GM12878 (cell line): ENCODE measurements at regions not wholly inside any gene's neighbourhood (a gene's known extent, or its start where the extent isn't known, plus 50 kb on each side); places are given as distances from the start of the nearest gene placed in this dataset.

Source experiments
- ATAC-seq: fragments of 200-7000 bp; cut with Tn5 transposase; 3 replicates; pipeline ENCODE4 v1.9.1; 2020; ENCODE audit warnings: mild to moderate bottlenecking, moderate library complexity
- BruUV-seq: library from RNA; stranded (reverse); fragments of 400-500 nt; replicated peaks from 2 replicates; lab custom pipeline; 2021; lab: Mats Ljungman, UMichigan
- CTCF ChIA-PET: fragments of 300-600 bp; sonication (Branson Sonifier 250); formaldehyde crosslinking; extraction: SDS; loops from one replicate; lab custom pipeline; 2021; ENCODE audit warnings: inconsistent platforms; lab: Yijun Ruan, JAX
- POLR2A ChIA-PET: fragments of 350-600 bp; formaldehyde crosslinking; extraction: SDS; loops from one replicate; lab custom pipeline; 2021; ENCODE audit warnings: inconsistent platforms; lab: Charles Lee
- RAD21 ChIA-PET: fragments of 300-600 bp; sonication (Branson Sonifier 250); formaldehyde crosslinking; loops from one replicate; lab custom pipeline; 2023; ENCODE audit warnings: antibody characterized with exemption; ENCODE audit not compliant: unreplicated experiment; lab: Charles Lee
- SMC1A ChIA-PET: fragments of 300-600 bp; sonication (Branson Sonifier 250); formaldehyde crosslinking; loops from one replicate; lab custom pipeline; 2023; ENCODE audit not compliant: unreplicated experiment, uncharacterized antibody; lab: Charles Lee
- DNase-seq: peaks from one replicate; pipeline ENCODE4 v3.0.0-alpha.2; 2011; ENCODE audit warnings: low read depth, low spot score
- FAIRE-seq: peaks from 3 replicates; lab custom pipeline; 2011; peaks lifted over from hg19 to GRCh38; lab: Jason Lieb, UNC
- H2AFZ ChIP-seq: 2 replicates; pipeline ENCODE4 v1.6.0; 2011; ENCODE audit warnings: low read depth, low read length, control low read depth; ENCODE audit not compliant: control insufficient read depth
- H3K27ac ChIP-seq: 2 replicates; pipeline ENCODE4 v1.5.1; 2011; ENCODE audit warnings: control low read depth; ENCODE audit not compliant: control insufficient read depth, insufficient read depth
- H3K27me3 ChIP-seq, 2 experiments: replicated peaks in 1 of 2; 2 replicates each; pipeline versions ENCODE4 v1.6.0 to v1.6.1; 2011; ENCODE audit warnings: low read length in 1 of 2; ENCODE audit not compliant: control insufficient read depth in 2 of 2, insufficient read depth in 2 of 2
- H3K36me3 ChIP-seq, 2 experiments: 2 replicates each; pipeline ENCODE4 v1.5.1; 2011; ENCODE audit warnings: low read length in 1 of 2; ENCODE audit not compliant: control insufficient read depth in 2 of 2, insufficient read depth in 2 of 2
- H3K4me1 ChIP-seq: 2 replicates; pipeline ENCODE4 v1.6.1; 2011; ENCODE audit warnings: mild to moderate bottlenecking, low read length, moderate library complexity, mixed read lengths; ENCODE audit not compliant: control insufficient read depth, insufficient read depth
- H3K4me2 ChIP-seq: 2 replicates; pipeline ENCODE4 v1.6.0; 2011; ENCODE audit warnings: control low read depth; ENCODE audit not compliant: control insufficient read depth, insufficient read depth
- H3K4me3 ChIP-seq: fragments of 200-600 bp; sonication (generic); 2 replicates; pipeline ENCODE4 v1.5.1; 2016
- H3K79me2 ChIP-seq: 2 replicates; pipeline ENCODE4 v1.6.0; 2011; ENCODE audit warnings: low read length; ENCODE audit not compliant: control insufficient read depth, insufficient read depth
- H3K9ac ChIP-seq: 2 replicates; pipeline ENCODE4 v1.8.0; 2011; ENCODE audit warnings: low read length, control low read depth, mixed read lengths; ENCODE audit not compliant: control insufficient read depth, insufficient read depth
- H3K9me3 ChIP-seq: replicated peaks from 3 replicates; pipeline ENCODE4 v1.5.1; 2011; ENCODE audit warnings: mild to moderate bottlenecking, low read length; ENCODE audit not compliant: control insufficient read depth, insufficient read depth
- H4K20me1 ChIP-seq: 2 replicates; pipeline ENCODE4 v1.6.0; 2011; ENCODE audit not compliant: control insufficient read depth, insufficient read depth
- EZH2 ChIP-seq: IDR thresholded peaks from 2 replicates; pipeline ENCODE4 v1.6.1; 2012; ENCODE audit warnings: low read depth, mild to moderate bottlenecking, control low read depth, inconsistent platforms, low read length, borderline replicate concordance; ENCODE audit not compliant: control insufficient read depth
- GATAD2B ChIP-seq: fragments of 450-650 bp; conservative IDR thresholded peaks from 2 replicates; pipeline ENCODE4 v1.6.1; 2017; ENCODE audit warnings: low read depth, mild to moderate bottlenecking, moderate library complexity
- NR2F1 ChIP-seq: fragments of 450-650 bp; conservative IDR thresholded peaks from 2 replicates; pipeline ENCODE4 v1.6.1; 2017; ENCODE audit warnings: mild to moderate bottlenecking
- PML ChIP-seq: IDR thresholded peaks from 2 replicates; pipeline ENCODE4 v1.6.1; 2012; ENCODE audit warnings: low read length, inconsistent platforms
- RUNX3 ChIP-seq: IDR thresholded peaks from 2 replicates; pipeline ENCODE4 v1.6.1; 2012; ENCODE audit warnings: low read length, inconsistent platforms
- SIN3A ChIP-seq: IDR thresholded peaks from 2 replicates; pipeline ENCODE4 v1.6.1; 2012; ENCODE audit warnings: low read depth, low read length, improper control_type of control experiment
- STAT3 ChIP-seq: IDR thresholded peaks from 2 replicates; pipeline ENCODE4 v1.6.1; 2011; ENCODE audit warnings: low read depth, low read length, improper control_type of control experiment
- WRNIP1 ChIP-seq: IDR thresholded peaks from 2 replicates; pipeline ENCODE4 v1.6.1; 2011; ENCODE audit warnings: low read depth, low read length, improper control_type of control experiment, borderline replicate concordance
- WGBS: methylation state at CpG from one replicate; pipeline ENCODE4 v1.1.6; 2016; ENCODE audit warnings: low lambda C conversion rate; ENCODE audit not compliant: insufficient replicate concordance, insufficient coverage; ENCODE audit errors: missing lambda C conversion rate; 5-methylcytosine and 5-hydroxymethylcytosine counted together
- in situ Hi-C: fragments of 300-500 bp; cut with MboI; formaldehyde crosslinking; loops from 9 replicates; pipeline ENCODE4 v1.14.3; 2018; ENCODE audit warnings: mixed read lengths
- intact Hi-C: fragments of 100-400 bp; cut with micrococcal nuclease; formaldehyde crosslinking; loops from one replicate; pipeline ENCODE4 v1.14.2; 2022; ENCODE audit not compliant: unreplicated experiment
- TF ChIP-seq, protein P1 (sequence below): IDR thresholded peaks from 2 replicates; pipeline ENCODE4 v1.6.1; 2011; ENCODE audit warnings: low read depth, low read length, improper control_type of control experiment, borderline replicate concordance
- TF ChIP-seq, protein P2 (sequence below), 3 experiments: IDR thresholded peaks in 2 of 3; conservative IDR thresholded peaks in 1 of 3; 2 replicates each; pipeline ENCODE4 v1.5.1; 2011; ENCODE audit warnings: low read depth in 3 of 3, low read length in 3 of 3, mild to moderate bottlenecking in 3 of 3, control low read depth in 2 of 3, moderate library complexity in 2 of 3, inconsistent platforms in 1 of 3, mixed read lengths in 1 of 3; ENCODE audit not compliant: control insufficient read depth in 2 of 3, insufficient read depth in 1 of 3; ENCODE audit errors: extremely low read depth in 1 of 3

DNA sequence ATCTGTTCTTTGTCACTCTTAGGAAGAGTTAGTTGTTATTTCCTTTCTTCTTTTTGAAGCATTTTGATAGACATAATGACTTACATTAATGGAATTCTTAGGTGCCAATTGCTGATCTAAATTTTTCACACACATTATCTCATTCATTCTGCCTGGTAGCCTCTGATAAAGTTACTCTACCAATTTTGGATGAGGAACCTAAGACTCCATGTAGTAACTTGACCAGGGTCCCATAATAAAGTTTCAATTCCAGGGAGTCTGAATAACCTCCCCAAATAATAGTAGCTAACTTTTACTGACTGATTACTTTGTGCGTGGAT, 73.2 kb upstream of the CITED2 start (continued):
- TF ChIP-seq, protein P1, sequence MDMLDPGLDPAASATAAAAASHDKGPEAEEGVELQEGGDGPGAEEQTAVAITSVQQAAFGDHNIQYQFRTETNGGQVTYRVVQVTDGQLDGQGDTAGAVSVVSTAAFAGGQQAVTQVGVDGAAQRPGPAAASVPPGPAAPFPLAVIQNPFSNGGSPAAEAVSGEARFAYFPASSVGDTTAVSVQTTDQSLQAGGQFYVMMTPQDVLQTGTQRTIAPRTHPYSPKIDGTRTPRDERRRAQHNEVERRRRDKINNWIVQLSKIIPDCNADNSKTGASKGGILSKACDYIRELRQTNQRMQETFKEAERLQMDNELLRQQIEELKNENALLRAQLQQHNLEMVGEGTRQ, result no peak
- TF ChIP-seq, protein P2, sequence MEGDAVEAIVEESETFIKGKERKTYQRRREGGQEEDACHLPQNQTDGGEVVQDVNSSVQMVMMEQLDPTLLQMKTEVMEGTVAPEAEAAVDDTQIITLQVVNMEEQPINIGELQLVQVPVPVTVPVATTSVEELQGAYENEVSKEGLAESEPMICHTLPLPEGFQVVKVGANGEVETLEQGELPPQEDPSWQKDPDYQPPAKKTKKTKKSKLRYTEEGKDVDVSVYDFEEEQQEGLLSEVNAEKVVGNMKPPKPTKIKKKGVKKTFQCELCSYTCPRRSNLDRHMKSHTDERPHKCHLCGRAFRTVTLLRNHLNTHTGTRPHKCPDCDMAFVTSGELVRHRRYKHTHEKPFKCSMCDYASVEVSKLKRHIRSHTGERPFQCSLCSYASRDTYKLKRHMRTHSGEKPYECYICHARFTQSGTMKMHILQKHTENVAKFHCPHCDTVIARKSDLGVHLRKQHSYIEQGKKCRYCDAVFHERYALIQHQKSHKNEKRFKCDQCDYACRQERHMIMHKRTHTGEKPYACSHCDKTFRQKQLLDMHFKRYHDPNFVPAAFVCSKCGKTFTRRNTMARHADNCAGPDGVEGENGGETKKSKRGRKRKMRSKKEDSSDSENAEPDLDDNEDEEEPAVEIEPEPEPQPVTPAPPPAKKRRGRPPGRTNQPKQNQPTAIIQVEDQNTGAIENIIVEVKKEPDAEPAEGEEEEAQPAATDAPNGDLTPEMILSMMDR (IDR thresholded peaks at IDR 0.05 in 2 of 3, conservative IDR thresholded peaks at IDR 0.05 in 1 of 3; ENCODE audit: control insufficient read depth in 2 of 3, extremely low read depth in 1 of 3, insufficient read depth in 1 of 3, low read depth in 3 of 3, low read length in 3 of 3), result no peak
- TF ChIP-seq SIN3A (no peak), RUNX3 (no peak), PML (no peak), GATAD2B (no peak), STAT3 (no peak)

DNA sequence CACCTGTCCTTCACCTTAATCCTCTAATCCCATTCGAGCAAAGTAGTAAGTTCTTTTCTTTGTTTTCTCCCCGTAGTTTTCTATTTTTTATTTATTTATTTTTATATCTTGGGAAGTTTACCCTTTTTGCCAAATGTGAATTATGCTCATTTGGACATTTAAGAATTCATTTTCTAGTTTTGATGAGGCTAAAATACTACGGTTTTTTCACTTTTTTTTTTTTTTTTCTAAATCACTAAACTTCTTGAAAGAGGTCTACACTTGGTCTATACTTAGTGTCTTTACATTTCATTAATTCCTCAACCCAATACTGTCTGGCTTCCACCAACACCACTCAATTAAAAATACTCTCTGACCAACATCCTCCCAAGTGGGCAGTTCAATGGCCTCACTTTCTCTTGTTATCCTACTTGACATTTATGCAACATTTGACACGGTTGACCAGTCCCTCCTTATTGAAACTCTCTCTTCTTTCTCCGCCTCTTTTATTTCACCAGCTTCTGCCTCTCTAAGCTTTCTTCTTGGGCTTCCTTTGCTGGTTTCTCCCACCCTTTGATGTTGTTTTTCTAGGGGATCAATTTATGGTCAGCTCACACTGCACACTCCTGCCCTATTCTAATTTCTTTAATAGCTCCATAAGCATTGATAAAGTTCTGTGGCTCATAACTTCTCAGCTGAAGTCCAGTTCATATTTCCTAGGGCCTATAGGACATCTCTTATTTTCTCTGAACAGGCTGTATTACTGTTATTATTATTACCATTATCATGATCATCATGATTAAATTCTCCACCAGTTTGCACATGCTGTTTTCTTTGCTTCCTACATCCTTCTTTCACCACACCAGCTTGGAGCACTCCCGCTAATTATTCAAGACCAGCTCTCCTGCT, 72.6 kb upstream of the CITED2 start:
- TF ChIP-seq, protein P2 (IDR thresholded peaks at IDR 0.05 in 2 of 3, conservative IDR thresholded peaks at IDR 0.05 in 1 of 3; ENCODE audit: control insufficient read depth in 2 of 3, extremely low read depth in 1 of 3, insufficient read depth in 1 of 3, low read depth in 3 of 3, low read length in 3 of 3), result no peak
- no peak for TF ChIP-seq EZH2
- no peak for TF ChIP-seq WRNIP1
- TF ChIP-seq NR2F1, result no peak
- TF ChIP-seq, all 136 proteins: peak for 0
- FAIRE-seq (no peak), DNase-seq (no peak), ATAC-seq (no peak)
- ChIA-PET SMC1A (interaction anchor here (0.8 to 2.6 kb wide), 7 partner anchors 8 to 549 kb away, joined by 3 to 14 read pairs (median 4); partner anchors contain the start of gene CITED2), RAD21 (interaction anchor here (0.6 to 2.8 kb wide), 6 partner anchors 27 to 145 kb away, joined by 3 to 23 read pairs (median 3); partner anchors contain the start of gene CITED2), CTCF (no interaction called here), POLR2A (no interaction called here)
- Histone ChIP-seq H3K79me2 (no peaks in the 10 kb centered on the region), H2AFZ (no peak overlapping the region), H4K20me1 (no peaks in the 10 kb centered on the region), H3K9me3 (no peaks in the 10 kb centered on the region), H3K4me2 (no peak overlapping the region), H3K9ac (no peak overlapping the region), H3K36me3 (no peaks in the 10 kb centered on the region), H3K4me1 (peaks cover 6% of the 10 kb centered on the region; the same call in 1 of the 2 replicates), H3K27ac (no peak overlapping the region), H3K4me3 (no peak overlapping the region), H3K27me3 (no peaks in the 10 kb centered on the region)
- in situ Hi-C loops (no loop called here), intact Hi-C loops (no loop called here)
- WGBS, result 91% methylated on average over 6 of the region's 6 CpGs
- no TSS peak for BruUV-seq
